ENCODE measurements at regions not wholly inside any gene's neighbourhood (a gene's known extent, or its start where the extent isn't known, plus 50 kb on each side); places are given as distances from the start of the nearest gene placed in this dataset.
"Not testable (repeated sequence)": the region's sequence is repeated elsewhere in the genome, so short reads cannot be mapped to it uniquely, and the experiment has no call there.

GRCh38 chr5:176114825-176115224, 123.4 kb upstream of the SIMC1 start:
- not testable (repeated sequence) for TF ChIP-seq CTCF, POLR2A (IDR thresholded peaks at IDR 0.05)

Measured in lower leg skin (tissue), 3 donors.